GM23248 (cell line): ENCODE measurements at regions not wholly inside any gene's neighbourhood (a gene's known extent, or its start where the extent isn't known, plus 50 kb on each side); places are given as distances from the start of the nearest gene placed in this dataset.

ENCODE experiments used
- EZH2 ChIP-seq: fragments of 200-600 bp; sonication (generic); IDR thresholded peaks from 2 replicates; pipeline ENCODE4 v1.6.1; 2018; ENCODE audit warnings: antibody characterized with exemption, mild to moderate bottlenecking; ENCODE audit not compliant: insufficient read depth, poor library complexity, severe bottlenecking
- EZH2phosphoT487 ChIP-seq: fragments of 200-600 bp; sonication (generic); IDR thresholded peaks from 2 replicates; pipeline ENCODE4 v1.6.1; 2018; ENCODE audit warnings: antibody characterized with exemption, moderate library complexity, mild to moderate bottlenecking, low read depth; ENCODE audit not compliant: insufficient read depth

GRCh38 chr1:194333240-194333639 lies 1146.8 kb upstream of the B3GALT2 start:
- TF ChIP-seq EZH2, result no peak
- no peak for TF ChIP-seq EZH2phosphoT487
